Hepatocyte (in vitro differentiated cells): ENCODE measurements at regions not wholly inside any gene's neighbourhood (a gene's known extent, or its start where the extent isn't known, plus 50 kb on each side); places are given as distances from the start of the nearest gene placed in this dataset.

Experiments
- EZH2phosphoT487 ChIP-seq: fragments of 200-600 bp; sonication (generic); IDR thresholded peaks from one replicate; pipeline ENCODE4 v1.6.1; 2018; ENCODE audit warnings: antibody characterized with exemption, mild to moderate bottlenecking, low read depth, moderate library complexity; ENCODE audit not compliant: unreplicated experiment, severe bottlenecking
- TF ChIP-seq, protein P1 (sequence below): fragments of 200-600 bp; sonication (generic); IDR thresholded peaks from 2 replicates; pipeline ENCODE4 v1.5.1; 2016; ENCODE audit warnings: antibody characterized with exemption, mild to moderate bottlenecking; ENCODE audit not compliant: poor library complexity

DNA sequence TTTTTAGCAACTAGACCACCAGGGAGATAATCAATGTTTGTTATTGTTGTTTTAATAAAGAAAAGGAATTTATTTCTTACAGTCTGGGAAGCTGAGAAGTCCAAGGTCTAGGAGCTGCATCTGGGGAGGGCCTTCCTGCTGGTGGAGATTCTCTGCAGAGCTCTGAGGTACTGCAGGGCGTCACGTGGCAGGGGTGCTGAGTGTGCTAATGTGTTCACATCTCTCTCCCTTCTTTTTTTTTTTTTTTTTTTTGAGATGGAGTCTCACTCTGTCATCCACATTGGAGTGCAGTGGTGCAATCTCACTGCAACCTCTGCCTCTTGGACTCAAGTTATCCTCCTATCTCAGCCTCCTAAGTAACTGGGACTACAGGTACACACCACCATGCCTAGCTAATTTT, 150.9 kb upstream of the TRIM24 start:
- no peak for TF ChIP-seq EZH2phosphoT487
- TF ChIP-seq, protein P1, sequence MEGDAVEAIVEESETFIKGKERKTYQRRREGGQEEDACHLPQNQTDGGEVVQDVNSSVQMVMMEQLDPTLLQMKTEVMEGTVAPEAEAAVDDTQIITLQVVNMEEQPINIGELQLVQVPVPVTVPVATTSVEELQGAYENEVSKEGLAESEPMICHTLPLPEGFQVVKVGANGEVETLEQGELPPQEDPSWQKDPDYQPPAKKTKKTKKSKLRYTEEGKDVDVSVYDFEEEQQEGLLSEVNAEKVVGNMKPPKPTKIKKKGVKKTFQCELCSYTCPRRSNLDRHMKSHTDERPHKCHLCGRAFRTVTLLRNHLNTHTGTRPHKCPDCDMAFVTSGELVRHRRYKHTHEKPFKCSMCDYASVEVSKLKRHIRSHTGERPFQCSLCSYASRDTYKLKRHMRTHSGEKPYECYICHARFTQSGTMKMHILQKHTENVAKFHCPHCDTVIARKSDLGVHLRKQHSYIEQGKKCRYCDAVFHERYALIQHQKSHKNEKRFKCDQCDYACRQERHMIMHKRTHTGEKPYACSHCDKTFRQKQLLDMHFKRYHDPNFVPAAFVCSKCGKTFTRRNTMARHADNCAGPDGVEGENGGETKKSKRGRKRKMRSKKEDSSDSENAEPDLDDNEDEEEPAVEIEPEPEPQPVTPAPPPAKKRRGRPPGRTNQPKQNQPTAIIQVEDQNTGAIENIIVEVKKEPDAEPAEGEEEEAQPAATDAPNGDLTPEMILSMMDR, result no peak
